HepG2 (cell line): ENCODE measurements at regions not wholly inside any gene's neighbourhood (a gene's known extent, or its start where the extent isn't known, plus 50 kb on each side); places are given as distances from the start of the nearest gene placed in this dataset.

Experiments
- ATAC-seq: fragments of 200-7000 bp; cut with Tn5 transposase; 3 replicates; pipeline ENCODE4 v1.9.1; 2020; ENCODE audit warnings: mild to moderate bottlenecking, moderate library complexity
- BruUV-seq: library from RNA; stranded (reverse); fragments of 400-500 nt; replicated peaks from 2 replicates; lab custom pipeline; 2021; lab: Mats Ljungman, UMichigan
- CTCF ChIA-PET: fragments of 300-600 bp; formaldehyde crosslinking; extraction: SDS; loops from one replicate; lab custom pipeline; 2021; ENCODE audit warnings: low total read pairs, inconsistent platforms, low intra/inter-chr PET ratio; lab: Yijun Ruan, JAX
- POLR2A ChIA-PET: fragments of 350-600 bp; sonication (Branson Sonifier 250); formaldehyde crosslinking; loops from one replicate; lab custom pipeline; 2020; ENCODE audit warnings: antibody characterized with exemption, inconsistent platforms; lab: Yijun Ruan, JAX
- DNase-seq: peaks from one replicate; pipeline ENCODE4 v3.0.0-alpha.2; 2015; ENCODE audit warnings: low spot score
- FAIRE-seq: peaks from 3 replicates; lab custom pipeline; 2011; peaks lifted over from hg19 to GRCh38; lab: Jason Lieb, UNC
- H2AFZ ChIP-seq: one replicate; pipeline ENCODE4 v1.6.1; 2011; ENCODE audit warnings: low read length, inconsistent platforms
- H3K27ac ChIP-seq: fragments of 300-600 bp; 3 replicates; pipeline ENCODE4 v1.8.0; 2011; ENCODE audit warnings: mixed run types, mild to moderate bottlenecking, mixed read lengths, low read length, inconsistent platforms; ENCODE audit not compliant: insufficient read depth; ENCODE audit errors: extremely low read length
- H3K27me3 ChIP-seq, 2 experiments: fragments of 200-600 bp in 1 of 2; 2 replicates in 1 of 2; 3 replicates in 1 of 2; pipeline versions ENCODE4 v1.6.0 to v1.8.0; 2011; ENCODE audit warnings: low read length in 2 of 2, mild to moderate bottlenecking in 2 of 2, moderate library complexity in 2 of 2, inconsistent platforms in 1 of 2; ENCODE audit not compliant: insufficient read depth in 2 of 2, control insufficient read depth in 1 of 2
- H3K36me3 ChIP-seq, 2 experiments: fragments of 200-600 bp in 1 of 2; replicated peaks in 1 of 2; 2 replicates in 1 of 2; 3 replicates in 1 of 2; pipeline versions ENCODE4 v1.5.1 to v1.8.0; 2011; ENCODE audit warnings: low read length in 2 of 2, inconsistent platforms in 1 of 2; ENCODE audit not compliant: insufficient read depth in 2 of 2, control insufficient read depth in 1 of 2
- H3K4me1 ChIP-seq: 2 replicates; pipeline ENCODE4 v1.5.1; 2012; ENCODE audit warnings: low read length, inconsistent platforms; ENCODE audit not compliant: insufficient read depth
- H3K4me2 ChIP-seq: 2 replicates; pipeline ENCODE4 v1.6.0; 2011; ENCODE audit warnings: low read depth, low read length, inconsistent platforms
- H3K4me3 ChIP-seq, 3 experiments: fragments of 200-600 bp in 1 of 3; sonication (generic), shearing (Covaris generic) in 1 of 3; replicated peaks in 1 of 3; 2 replicates each; pipeline ENCODE4 v1.5.1; 2011 to 2016; ENCODE audit warnings: low read length in 3 of 3, inconsistent platforms in 2 of 3, low read depth in 2 of 3, mild to moderate bottlenecking in 2 of 3, control low read depth in 1 of 3, mixed read lengths in 1 of 3; ENCODE audit not compliant: insufficient read depth in 1 of 3
- H3K79me2 ChIP-seq: one replicate; pipeline ENCODE4 v1.6.1; 2011; ENCODE audit warnings: low read length, inconsistent platforms; ENCODE audit not compliant: insufficient read depth
- H3K9ac ChIP-seq: 2 replicates; pipeline ENCODE4 v1.6.0; 2011; ENCODE audit warnings: mild to moderate bottlenecking, low read depth, low read length, inconsistent platforms; ENCODE audit not compliant: insufficient read depth
- H3K9me3 ChIP-seq: 2 replicates; pipeline ENCODE4 v1.5.1; 2012; ENCODE audit warnings: mild to moderate bottlenecking, low read length
- H4K20me1 ChIP-seq: 2 replicates; pipeline ENCODE4 v1.6.0; 2011; ENCODE audit warnings: inconsistent platforms, mild to moderate bottlenecking, low read length, moderate library complexity; ENCODE audit not compliant: insufficient read depth
- ARNTL ChIP-seq: sonication (generic); formaldehyde crosslinking; IDR thresholded peaks from 2 replicates; pipeline ENCODE4 v1.4.0; 2020; ENCODE audit warnings: mild to moderate bottlenecking, missing genetic modification reagents
- CBX5 ChIP-seq: sonication (generic); formaldehyde crosslinking; IDR thresholded peaks from 2 replicates; pipeline ENCODE4 v1.4.0; 2020; ENCODE audit warnings: missing genetic modification reagents, borderline replicate concordance
- CCAR2 ChIP-seq: fragments of 200-400 bp; formaldehyde crosslinking; optimal IDR thresholded peaks from 2 replicates; pipeline ENCODE3; 2018; ENCODE audit warnings: low read depth, mild to moderate bottlenecking, low read length, moderate library complexity
- GRHL1 ChIP-seq: sonication (generic); formaldehyde crosslinking; conservative IDR thresholded peaks from 2 replicates; pipeline ENCODE4 v1.8.0; 2022; ENCODE audit warnings: missing genetic modification reagents
- GTF3A ChIP-seq: sonication (generic); formaldehyde crosslinking; conservative IDR thresholded peaks from 2 replicates; pipeline ENCODE4 v1.4.0; 2020; ENCODE audit warnings: mild to moderate bottlenecking, missing genetic modification reagents
- MBD4 ChIP-seq: IDR thresholded peaks from 2 replicates; pipeline ENCODE4 v1.6.1; 2012; ENCODE audit warnings: low read length, inconsistent platforms, borderline replicate concordance
- MED1 ChIP-seq: sonication (generic); formaldehyde crosslinking; IDR thresholded peaks from 2 replicates; pipeline ENCODE4 v1.4.0; 2020; ENCODE audit warnings: missing genetic modification reagents
- MLLT10 ChIP-seq: sonication (generic); formaldehyde crosslinking; IDR thresholded peaks from 2 replicates; pipeline ENCODE4 v1.4.0; 2020; ENCODE audit warnings: missing genetic modification reagents
- NR2F2 ChIP-seq: IDR thresholded peaks from 2 replicates; pipeline ENCODE4 v1.6.1; 2012; ENCODE audit warnings: low read depth, inconsistent platforms, borderline replicate concordance
- PLRG1 ChIP-seq: fragments of 450-650 bp; conservative IDR thresholded peaks from 2 replicates; pipeline ENCODE4 v1.6.1; 2016
- SYNCRIP ChIP-seq: fragments of 200-400 bp; formaldehyde crosslinking; IDR thresholded peaks from 2 replicates; pipeline ENCODE4 v1.6.1; 2018; ENCODE audit warnings: mild to moderate bottlenecking, low read depth, low read length; ENCODE audit not compliant: insufficient read depth
- ZFP82 ChIP-seq: sonication (generic); formaldehyde crosslinking; IDR thresholded peaks from 2 replicates; pipeline ENCODE4 v1.5.1; 2020; ENCODE audit warnings: mild to moderate bottlenecking, missing genetic modification reagents, borderline replicate concordance
- ZNF121 ChIP-seq: sonication (generic); formaldehyde crosslinking; IDR thresholded peaks from 2 replicates; pipeline ENCODE4 v1.5.0; 2020; ENCODE audit warnings: mild to moderate bottlenecking, missing genetic modification reagents
- ZSCAN21 ChIP-seq: sonication (generic); formaldehyde crosslinking; IDR thresholded peaks from 2 replicates; pipeline ENCODE4 v1.8.0; 2022; ENCODE audit warnings: mild to moderate bottlenecking, missing genetic modification reagents, moderate library complexity, borderline replicate concordance
- ZXDC ChIP-seq: sonication (generic); formaldehyde crosslinking; IDR thresholded peaks from 2 replicates; pipeline ENCODE4 v1.5.0; 2020; ENCODE audit warnings: mild to moderate bottlenecking, missing genetic modification reagents
- WGBS: methylation state at CpG from one replicate; pipeline ENCODE4 v1.1.6; 2017; ENCODE audit warnings: low lambda C conversion rate; 5-methylcytosine and 5-hydroxymethylcytosine counted together
- in situ Hi-C: cut with HindIII; loops from 2 replicates; pipeline ENCODE4 v1.10.0; 2017; ENCODE audit warnings: low pct_unique_long_range_greater_than_20kb; ENCODE audit not compliant: extremely low pct_ligation_motif_present
- intact Hi-C: fragments of 100-400 bp; cut with micrococcal nuclease; formaldehyde crosslinking; loops from one replicate; pipeline ENCODE4 v1.10.0; 2022; ENCODE audit not compliant: unreplicated experiment
- TF ChIP-seq, protein P1 (sequence below): IDR thresholded peaks from 2 replicates; pipeline ENCODE4 v1.6.1; 2016; ENCODE audit warnings: missing genetic modification reagents, missing compliant biosample characterization
- TF ChIP-seq, protein P2 (sequence below), 2 experiments: fragments of 450-650 bp in 1 of 2; sonication (generic) in 1 of 2; formaldehyde crosslinking; IDR thresholded peaks; 2 replicates each; pipeline versions ENCODE4 v1.5.0 to v1.8.0; 2020 to 2022; ENCODE audit warnings: mild to moderate bottlenecking in 1 of 2, missing genetic modification reagents in 1 of 2
- TF ChIP-seq, protein P3 (sequence below): sonication (generic); formaldehyde crosslinking; conservative IDR thresholded peaks from 2 replicates; pipeline ENCODE4 v1.4.0; 2020; ENCODE audit warnings: missing genetic modification reagents
- TF ChIP-seq, protein P4 (sequence below): sonication (generic); formaldehyde crosslinking; IDR thresholded peaks from 2 replicates; pipeline ENCODE4 v1.4.0; 2020; ENCODE audit warnings: missing genetic modification reagents

DNA sequence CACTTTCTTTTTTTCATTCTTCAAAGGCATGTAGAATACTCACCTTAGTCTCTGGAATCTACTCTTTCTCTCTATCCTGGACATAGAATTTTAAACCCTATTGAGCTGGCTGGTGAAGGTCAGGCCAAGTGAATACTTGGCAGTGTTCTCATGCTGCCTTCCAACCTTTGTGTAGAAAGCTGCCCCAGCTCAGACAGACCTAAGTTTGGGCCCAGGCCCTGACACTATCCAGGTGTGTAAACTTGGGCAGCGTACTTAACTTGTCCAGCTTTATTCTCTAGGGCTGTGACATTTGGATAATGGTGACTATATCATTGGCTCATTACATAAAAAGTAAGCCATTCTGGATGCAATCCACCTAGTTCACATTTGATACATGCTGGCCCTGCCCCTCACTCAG is 298.3 kb downstream of the IRX1 start:
- WGBS, result no CpG with 5 or more reads among the region's 1 CpG
- no peak for DNase-seq
- H4K20me1 ChIP-seq, result no peaks in the 10 kb centered on the region
- ATAC-seq, result no peak
- no TSS peak for BruUV-seq
- intact Hi-C loops (no loop called here), in situ Hi-C loops (no loop called here)
- POLR2A ChIA-PET, result no interaction called here
- no peak overlapping the region for H3K9ac ChIP-seq
- CTCF ChIA-PET, result no interaction called here
- no peaks in the 10 kb centered on the region for H3K27me3 ChIP-seq
- no peak overlapping the region for H3K4me3 ChIP-seq
- H3K4me2 ChIP-seq, result no peak overlapping the region
- H2AFZ ChIP-seq, result no peak overlapping the region
- H3K36me3 ChIP-seq, result no peaks in the 10 kb centered on the region
- FAIRE-seq, result no peak
- no peaks in the 10 kb centered on the region for H3K4me1 ChIP-seq
- H3K9me3 ChIP-seq, result peaks cover 83% of the 10 kb centered on the region
- H3K79me2 ChIP-seq, result no peaks in the 10 kb centered on the region
- no peak overlapping the region for H3K27ac ChIP-seq
- TF ChIP-seq GTF3A, result no peak
- TF ChIP-seq, protein P1, sequence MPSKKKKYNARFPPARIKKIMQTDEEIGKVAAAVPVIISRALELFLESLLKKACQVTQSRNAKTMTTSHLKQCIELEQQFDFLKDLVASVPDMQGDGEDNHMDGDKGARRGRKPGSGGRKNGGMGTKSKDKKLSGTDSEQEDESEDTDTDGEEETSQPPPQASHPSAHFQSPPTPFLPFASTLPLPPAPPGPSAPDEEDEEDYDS (CRISPR knock-in tag), result no peak
- TF ChIP-seq, protein P2, sequence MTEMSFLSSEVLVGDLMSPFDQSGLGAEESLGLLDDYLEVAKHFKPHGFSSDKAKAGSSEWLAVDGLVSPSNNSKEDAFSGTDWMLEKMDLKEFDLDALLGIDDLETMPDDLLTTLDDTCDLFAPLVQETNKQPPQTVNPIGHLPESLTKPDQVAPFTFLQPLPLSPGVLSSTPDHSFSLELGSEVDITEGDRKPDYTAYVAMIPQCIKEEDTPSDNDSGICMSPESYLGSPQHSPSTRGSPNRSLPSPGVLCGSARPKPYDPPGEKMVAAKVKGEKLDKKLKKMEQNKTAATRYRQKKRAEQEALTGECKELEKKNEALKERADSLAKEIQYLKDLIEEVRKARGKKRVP (CRISPR knock-in tag; IDR thresholded peaks at IDR 0.05), result no peak
- no peak for TF ChIP-seq ZFP82 (CRISPR knock-in tag)
- TF ChIP-seq NR2F2, result no peak
- no peak for TF ChIP-seq ZSCAN21 (CRISPR knock-in tag)
- no peak for TF ChIP-seq ARNTL (CRISPR knock-in tag)
- no peak for TF ChIP-seq MLLT10
- TF ChIP-seq SYNCRIP, result no peak
- TF ChIP-seq PLRG1, result no peak
- no peak for TF ChIP-seq MBD4
- TF ChIP-seq, protein P3, sequence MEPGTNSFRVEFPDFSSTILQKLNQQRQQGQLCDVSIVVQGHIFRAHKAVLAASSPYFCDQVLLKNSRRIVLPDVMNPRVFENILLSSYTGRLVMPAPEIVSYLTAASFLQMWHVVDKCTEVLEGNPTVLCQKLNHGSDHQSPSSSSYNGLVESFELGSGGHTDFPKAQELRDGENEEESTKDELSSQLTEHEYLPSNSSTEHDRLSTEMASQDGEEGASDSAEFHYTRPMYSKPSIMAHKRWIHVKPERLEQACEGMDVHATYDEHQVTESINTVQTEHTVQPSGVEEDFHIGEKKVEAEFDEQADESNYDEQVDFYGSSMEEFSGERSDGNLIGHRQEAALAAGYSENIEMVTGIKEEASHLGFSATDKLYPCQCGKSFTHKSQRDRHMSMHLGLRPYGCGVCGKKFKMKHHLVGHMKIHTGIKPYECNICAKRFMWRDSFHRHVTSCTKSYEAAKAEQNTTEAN (CRISPR knock-in tag), result no peak
- TF ChIP-seq, protein P4, sequence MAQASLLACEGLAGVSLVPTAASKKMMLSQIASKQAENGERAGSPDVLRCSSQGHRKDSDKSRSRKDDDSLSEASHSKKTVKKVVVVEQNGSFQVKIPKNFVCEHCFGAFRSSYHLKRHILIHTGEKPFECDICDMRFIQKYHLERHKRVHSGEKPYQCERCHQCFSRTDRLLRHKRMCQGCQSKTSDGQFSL (CRISPR knock-in tag), result no peak
- no peak for TF ChIP-seq CBX5
- no peak for TF ChIP-seq ZNF121 (CRISPR knock-in tag)
- no peak for TF ChIP-seq GRHL1 (CRISPR knock-in tag)
- no peak for TF ChIP-seq ZXDC
- TF ChIP-seq MED1 (CRISPR knock-in tag), result no peak
- no peak for TF ChIP-seq CCAR2
